ENCODE measurements at regions not wholly inside any gene's neighbourhood (a gene's known extent, or its start where the extent isn't known, plus 50 kb on each side); places are given as distances from the start of the nearest gene placed in this dataset.

DNA sequence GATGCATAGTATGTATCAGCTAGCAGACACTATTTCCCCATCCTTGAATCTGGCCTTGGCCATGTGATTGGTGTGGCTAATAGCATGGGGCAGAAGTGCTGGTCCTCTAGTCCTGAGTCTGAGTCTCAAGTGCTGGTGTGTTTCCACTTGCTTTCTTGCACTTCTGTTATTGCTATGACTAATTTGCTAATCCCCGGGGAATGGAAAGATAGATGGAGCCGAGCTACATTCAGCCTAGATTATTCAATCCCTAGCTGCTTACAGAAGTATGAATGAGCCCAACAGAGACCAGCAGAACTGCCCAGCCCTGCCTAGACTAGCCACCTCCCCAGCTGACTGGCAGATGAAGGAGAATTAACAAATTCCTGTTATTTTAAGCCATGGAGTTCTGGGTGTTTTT, 53.2 kb upstream of the SYPL1 start:
- no peak for DNase-seq

DNA sequence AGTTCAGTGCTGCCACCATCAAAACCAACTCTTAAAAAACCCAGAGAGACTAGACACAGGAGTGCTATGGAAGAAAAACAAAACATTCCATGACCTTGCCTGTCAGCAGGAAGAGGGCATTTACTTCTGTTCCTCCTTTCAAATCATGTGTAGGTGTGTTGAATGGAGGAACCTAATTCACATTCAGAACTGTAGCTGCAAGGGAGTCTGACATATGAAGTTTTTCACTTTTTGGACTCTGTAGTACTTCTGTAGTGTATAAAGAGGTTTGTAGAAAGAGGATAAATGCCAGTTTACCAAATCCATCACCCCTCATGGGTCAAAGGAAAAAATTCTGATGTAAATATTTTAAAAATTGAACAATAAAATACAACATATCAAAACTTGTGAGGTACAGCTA, 51.1 kb upstream of the SYPL1 start:
- no peak for DNase-seq

Measured in NCI-H774 (cell line).